Embryonic facial prominence (tissue), 1 donor: ENCODE measurements at regions not wholly inside any gene's neighbourhood (a gene's known extent, or its start where the extent isn't known, plus 50 kb on each side); places are given as distances from the start of the nearest gene placed in this dataset.

Source experiments
- DNase-seq: peaks from one replicate; pipeline ENCODE4 v3.0.0-alpha.2; 2016; ENCODE audit errors: extremely low spot score

- no peak for DNase-seq
Observed at GRCh38 chr11:98798333-98798732, 222.4 kb upstream of the CNTN5 start.

- no peak for DNase-seq
Observed at GRCh38 chr11:98800696-98801095, 220.1 kb upstream of the CNTN5 start.

DNA sequence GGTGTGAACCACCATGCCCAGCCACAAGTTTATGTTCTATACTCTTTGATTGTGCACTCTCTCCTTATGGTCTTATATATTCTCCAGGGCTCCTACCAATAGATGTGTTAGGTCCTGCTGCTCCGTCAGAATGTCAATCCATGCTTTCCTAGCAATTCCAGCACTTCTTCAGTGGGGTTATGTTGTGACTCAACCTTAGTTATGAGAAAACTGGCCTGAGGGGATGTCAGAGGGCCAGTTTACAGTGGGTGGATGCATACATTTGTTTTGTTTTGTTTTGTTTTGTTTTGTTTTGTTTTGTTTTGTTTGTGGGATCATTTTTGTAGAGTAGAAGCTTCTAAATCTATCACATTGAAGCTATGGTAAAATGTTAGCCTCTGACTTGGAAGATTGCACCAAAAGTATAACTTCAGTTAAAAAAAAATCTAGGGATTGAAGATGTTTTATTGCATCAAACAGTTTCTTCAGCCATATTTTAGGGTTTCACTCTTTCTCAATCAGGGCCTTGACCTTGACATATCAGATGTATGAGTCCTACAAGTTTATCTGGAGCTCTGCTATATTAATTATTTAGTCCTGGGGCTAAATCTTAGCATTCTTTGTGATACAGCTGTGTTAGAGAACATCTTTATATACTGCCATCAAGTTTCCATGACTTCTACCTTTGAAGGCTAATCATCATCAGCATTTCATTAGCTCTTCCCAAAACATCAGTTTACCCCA lies 191.6 kb upstream of the CNTN5 start:
- no peak for DNase-seq

DNA sequence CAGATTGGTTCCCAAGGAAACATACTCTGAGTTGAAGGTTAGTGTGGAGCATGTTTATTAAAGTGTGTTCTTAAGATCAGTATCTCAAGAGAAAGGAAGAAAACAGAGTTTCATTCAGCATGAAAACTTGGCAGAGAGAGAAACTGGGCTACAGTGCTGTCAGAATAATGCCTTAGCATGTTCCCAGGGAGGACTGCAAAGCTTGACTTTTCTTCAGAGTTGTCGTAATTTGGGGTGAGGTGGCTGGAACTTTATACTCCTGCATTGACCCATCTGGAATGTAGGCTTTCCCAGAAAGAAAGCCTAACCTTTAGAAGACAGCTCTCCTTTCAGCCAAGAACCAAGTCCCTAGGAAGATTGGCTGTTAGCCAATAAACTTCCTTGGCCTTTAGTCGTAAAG lies 190.8 kb upstream of the CNTN5 start:
- no peak for DNase-seq

GRCh38 chr11:98834776-98835175 lies 186.0 kb upstream of the CNTN5 start:
- no peak for DNase-seq

DNA sequence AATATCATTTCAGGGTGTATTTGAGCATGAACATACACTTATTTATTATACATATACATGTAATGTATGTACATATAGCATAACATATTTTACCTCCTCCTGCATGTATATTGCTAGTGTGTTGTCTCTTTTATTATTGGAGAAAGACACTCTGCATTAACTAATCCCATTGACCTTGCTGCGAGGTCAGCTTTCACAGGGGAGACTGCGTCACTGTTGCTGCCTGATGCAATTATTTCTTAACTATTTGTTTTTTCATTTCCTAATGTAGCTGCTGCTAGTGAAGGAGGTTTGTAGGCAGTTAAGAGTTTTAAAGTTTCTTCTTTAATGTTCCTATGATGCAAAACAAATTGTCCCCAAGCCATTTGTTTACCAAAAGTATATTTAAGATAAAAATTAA lies 185.4 kb upstream of the CNTN5 start:
- no peak for DNase-seq

GRCh38 chr11:98836156-98836555 lies 184.6 kb upstream of the CNTN5 start:
- no peak for DNase-seq

- no peak for DNase-seq
Observed at GRCh38 chr11:98842187-98842586, 178.6 kb upstream of the CNTN5 start.

- no peak for DNase-seq
Observed at GRCh38 chr11:98862169-98862568, 158.6 kb upstream of the CNTN5 start.

- DNase-seq, result no peak
Observed at GRCh38 chr11:98871690-98872089, 149.1 kb upstream of the CNTN5 start.

- no peak for DNase-seq
Observed at GRCh38 chr11:98874050-98874449, 146.7 kb upstream of the CNTN5 start.

DNA sequence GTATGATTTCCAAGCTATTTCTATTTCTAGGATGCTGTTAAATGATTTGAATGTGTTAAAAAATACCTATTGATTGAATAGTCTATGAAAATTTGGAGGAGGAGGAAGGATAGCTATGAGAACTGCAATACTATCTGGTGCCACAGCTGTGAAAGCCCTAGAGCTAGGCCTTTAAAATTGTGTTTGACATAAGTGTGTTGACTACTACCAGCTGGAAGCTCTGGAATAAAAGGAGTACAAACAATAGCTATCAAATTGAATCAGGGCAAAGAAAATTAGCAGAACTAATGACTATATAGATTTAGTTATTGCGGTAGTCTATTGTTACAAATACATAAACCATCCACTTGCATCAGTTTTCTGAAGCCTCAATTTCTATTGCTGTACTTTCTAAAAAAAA lies 124.8 kb upstream of the CNTN5 start:
- no peak for DNase-seq

DNA sequence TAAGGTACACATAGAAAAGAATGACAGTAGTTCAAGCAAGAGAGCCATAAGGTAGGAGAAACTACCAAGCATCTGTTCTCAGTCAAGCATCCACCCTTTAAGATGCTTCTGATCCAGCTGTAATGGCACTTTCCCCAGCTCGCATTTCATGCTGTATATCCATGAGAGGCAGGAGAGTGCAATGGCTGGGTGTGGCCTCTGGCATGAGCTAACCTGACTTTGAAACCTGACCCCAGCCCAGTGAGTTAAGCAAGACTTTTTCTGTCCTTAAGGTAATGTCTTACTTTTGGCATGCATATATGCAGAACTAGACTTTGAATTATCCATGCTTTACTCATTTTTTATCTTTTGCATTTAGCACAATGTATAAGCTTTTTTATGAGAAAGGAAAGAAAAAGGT lies 79.8 kb upstream of the CNTN5 start:
- no peak for DNase-seq

- no peak for DNase-seq
Observed at GRCh38 chr11:98944461-98944860, 76.3 kb upstream of the CNTN5 start.

DNA sequence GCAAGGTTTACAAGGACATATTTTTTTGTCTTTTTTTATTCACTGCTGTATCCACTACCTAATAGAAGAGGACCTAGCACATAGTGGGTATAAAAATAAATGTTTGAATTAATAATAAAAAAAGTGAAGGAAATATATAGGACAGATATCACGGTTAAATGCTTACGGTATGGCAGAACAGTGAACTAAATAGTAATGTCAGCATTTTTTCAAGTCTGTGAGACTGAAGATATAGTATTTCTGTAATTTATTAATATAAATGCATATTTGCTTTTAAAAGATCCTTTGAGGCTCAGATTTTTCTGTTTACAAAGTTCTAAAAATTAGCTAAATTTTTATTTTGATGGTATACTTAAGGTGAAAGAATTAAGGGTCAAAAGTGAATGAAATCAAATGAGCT lies 68.6 kb upstream of the CNTN5 start:
- no peak for DNase-seq

- no peak for DNase-seq
Observed at GRCh38 chr11:98955551-98955950, 65.2 kb upstream of the CNTN5 start.

DNA sequence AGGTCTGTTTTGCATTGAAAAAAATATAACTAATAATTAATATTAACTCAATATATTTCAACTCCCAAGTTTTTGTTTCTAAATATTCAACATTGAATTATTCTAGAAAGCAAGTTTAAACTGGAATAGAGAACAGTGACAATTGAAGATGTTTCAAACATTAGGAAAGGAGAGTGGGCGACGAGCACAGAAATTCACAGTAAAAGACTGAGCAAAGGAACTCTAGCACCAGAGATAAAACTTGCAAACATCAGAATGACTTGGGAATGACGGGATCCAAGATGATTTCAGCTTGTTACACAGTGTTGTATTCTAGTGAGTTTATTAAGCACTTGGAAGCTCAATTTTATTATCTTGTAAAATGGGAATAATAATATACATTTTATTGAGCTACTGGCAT lies 56.6 kb upstream of the CNTN5 start:
- no peak for DNase-seq

DNA sequence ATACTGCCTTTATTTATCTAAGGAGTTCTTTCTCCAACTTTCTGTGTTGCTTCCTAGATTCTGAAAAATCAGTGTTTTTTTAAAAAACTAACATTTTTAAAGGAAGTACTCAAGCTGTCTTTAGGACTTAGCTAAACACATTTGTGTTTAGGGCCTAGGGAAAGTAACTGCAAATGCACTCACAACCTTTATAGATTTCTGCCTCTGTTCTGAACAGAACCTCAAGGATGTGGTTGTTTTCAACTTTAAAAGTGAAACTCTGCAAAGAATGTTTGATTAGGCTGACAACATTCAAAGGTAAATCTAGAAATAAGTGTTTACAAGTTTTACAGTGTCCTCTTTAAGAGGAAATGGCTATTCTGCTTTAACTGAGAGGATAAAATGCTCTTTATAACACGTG lies 55.4 kb upstream of the CNTN5 start:
- DNase-seq, result no peak

- no peak for DNase-seq
Observed at GRCh38 chr11:98965775-98966174, 55.0 kb upstream of the CNTN5 start.

- no peak for DNase-seq
Observed at GRCh38 chr11:98967005-98967404, 53.7 kb upstream of the CNTN5 start.
